HCT116 (cell line): ENCODE measurements at regions not wholly inside any gene's neighbourhood (a gene's known extent, or its start where the extent isn't known, plus 50 kb on each side); places are given as distances from the start of the nearest gene placed in this dataset.

Source experiments
- CEBPB ChIP-seq: IDR thresholded peaks from 2 replicates; pipeline ENCODE4 v1.6.1; 2012; ENCODE audit warnings: low read depth
- EZH2 ChIP-seq: fragments of 200-600 bp; sonication (generic); IDR thresholded peaks from 2 replicates; pipeline ENCODE4 v1.6.1; 2017; ENCODE audit warnings: antibody characterized with exemption, mixed run types
- EZH2phosphoT487 ChIP-seq: fragments of 200-600 bp; IDR thresholded peaks from 2 replicates; pipeline ENCODE4 v1.6.1; 2018; ENCODE audit warnings: antibody characterized with exemption, borderline replicate concordance
- POLR2AphosphoS5 ChIP-seq: IDR thresholded peaks from 2 replicates; pipeline ENCODE4 v1.6.1; 2011; ENCODE audit warnings: mild to moderate bottlenecking, low read depth, low read length, moderate library complexity
- RAD21 ChIP-seq: IDR thresholded peaks from 2 replicates; pipeline ENCODE4 v1.6.1; 2012; ENCODE audit warnings: low read depth, mild to moderate bottlenecking
- SIN3A ChIP-seq: IDR thresholded peaks from 2 replicates; pipeline ENCODE4 v1.6.1; 2012; ENCODE audit warnings: low read depth
- YY1 ChIP-seq: IDR thresholded peaks from 2 replicates; pipeline ENCODE4 v1.6.1; 2011; ENCODE audit warnings: low read length, low read depth, moderate library complexity, mild to moderate bottlenecking; ENCODE audit not compliant: insufficient replicate concordance; ENCODE audit errors: extremely low read depth
- TF ChIP-seq, protein P1 (sequence below): IDR thresholded peaks from 2 replicates; pipeline ENCODE4 v1.6.1; 2012; ENCODE audit warnings: low read depth
- TF ChIP-seq, protein P2 (sequence below), 3 experiments: fragments of 200-600 bp in 1 of 3; sonication (generic) in 1 of 3; IDR thresholded peaks in 2 of 3; conservative IDR thresholded peaks in 1 of 3; 2 replicates each; pipeline ENCODE4 v1.5.1; 2012 to 2017; ENCODE audit warnings: low read depth in 2 of 3, low read length in 2 of 3, antibody characterized with exemption in 1 of 3, borderline replicate concordance in 1 of 3, control low read depth in 1 of 3, mild to moderate bottlenecking in 1 of 3, mixed read lengths in 1 of 3, mixed run types in 1 of 3, moderate library complexity in 1 of 3; ENCODE audit not compliant: insufficient read depth in 1 of 3
- TF ChIP-seq, protein P3 (sequence below): IDR thresholded peaks from 2 replicates; pipeline ENCODE4 v1.6.1; 2011; ENCODE audit warnings: mild to moderate bottlenecking, low read length, moderate library complexity; ENCODE audit not compliant: insufficient replicate concordance; ENCODE audit errors: extremely low read depth
- TF ChIP-seq, protein P4 (sequence below): IDR thresholded peaks from 2 replicates; pipeline ENCODE4 v1.6.1; 2012

DNA sequence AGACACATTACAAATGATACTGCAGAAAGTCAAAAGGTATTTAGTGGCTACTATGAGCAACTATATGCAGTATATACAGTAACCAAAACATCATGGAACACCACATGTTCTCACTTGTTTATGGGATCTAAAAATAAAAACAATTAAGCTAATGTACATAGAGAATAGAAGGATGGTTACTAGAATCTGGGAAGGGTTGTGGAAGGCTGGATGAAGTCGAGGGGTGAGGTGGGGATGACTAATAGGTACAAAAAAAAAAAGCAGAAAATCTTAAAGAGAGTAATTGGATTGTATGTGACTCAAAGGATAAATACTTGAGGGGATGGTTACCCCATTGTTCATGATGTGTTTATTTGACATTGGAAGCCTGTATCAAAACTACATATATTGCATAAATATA lies 848.8 kb upstream of the GBE1 start:
- TF ChIP-seq POLR2AphosphoS5 (no peak), YY1 (no peak), CEBPB (no peak), EZH2phosphoT487 (no peak), EZH2 (no peak), SIN3A (no peak), RAD21 (no peak)
- TF ChIP-seq, protein P1, sequence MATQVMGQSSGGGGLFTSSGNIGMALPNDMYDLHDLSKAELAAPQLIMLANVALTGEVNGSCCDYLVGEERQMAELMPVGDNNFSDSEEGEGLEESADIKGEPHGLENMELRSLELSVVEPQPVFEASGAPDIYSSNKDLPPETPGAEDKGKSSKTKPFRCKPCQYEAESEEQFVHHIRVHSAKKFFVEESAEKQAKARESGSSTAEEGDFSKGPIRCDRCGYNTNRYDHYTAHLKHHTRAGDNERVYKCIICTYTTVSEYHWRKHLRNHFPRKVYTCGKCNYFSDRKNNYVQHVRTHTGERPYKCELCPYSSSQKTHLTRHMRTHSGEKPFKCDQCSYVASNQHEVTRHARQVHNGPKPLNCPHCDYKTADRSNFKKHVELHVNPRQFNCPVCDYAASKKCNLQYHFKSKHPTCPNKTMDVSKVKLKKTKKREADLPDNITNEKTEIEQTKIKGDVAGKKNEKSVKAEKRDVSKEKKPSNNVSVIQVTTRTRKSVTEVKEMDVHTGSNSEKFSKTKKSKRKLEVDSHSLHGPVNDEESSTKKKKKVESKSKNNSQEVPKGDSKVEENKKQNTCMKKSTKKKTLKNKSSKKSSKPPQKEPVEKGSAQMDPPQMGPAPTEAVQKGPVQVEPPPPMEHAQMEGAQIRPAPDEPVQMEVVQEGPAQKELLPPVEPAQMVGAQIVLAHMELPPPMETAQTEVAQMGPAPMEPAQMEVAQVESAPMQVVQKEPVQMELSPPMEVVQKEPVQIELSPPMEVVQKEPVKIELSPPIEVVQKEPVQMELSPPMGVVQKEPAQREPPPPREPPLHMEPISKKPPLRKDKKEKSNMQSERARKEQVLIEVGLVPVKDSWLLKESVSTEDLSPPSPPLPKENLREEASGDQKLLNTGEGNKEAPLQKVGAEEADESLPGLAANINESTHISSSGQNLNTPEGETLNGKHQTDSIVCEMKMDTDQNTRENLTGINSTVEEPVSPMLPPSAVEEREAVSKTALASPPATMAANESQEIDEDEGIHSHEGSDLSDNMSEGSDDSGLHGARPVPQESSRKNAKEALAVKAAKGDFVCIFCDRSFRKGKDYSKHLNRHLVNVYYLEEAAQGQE: no peak
- TF ChIP-seq, protein P2, sequence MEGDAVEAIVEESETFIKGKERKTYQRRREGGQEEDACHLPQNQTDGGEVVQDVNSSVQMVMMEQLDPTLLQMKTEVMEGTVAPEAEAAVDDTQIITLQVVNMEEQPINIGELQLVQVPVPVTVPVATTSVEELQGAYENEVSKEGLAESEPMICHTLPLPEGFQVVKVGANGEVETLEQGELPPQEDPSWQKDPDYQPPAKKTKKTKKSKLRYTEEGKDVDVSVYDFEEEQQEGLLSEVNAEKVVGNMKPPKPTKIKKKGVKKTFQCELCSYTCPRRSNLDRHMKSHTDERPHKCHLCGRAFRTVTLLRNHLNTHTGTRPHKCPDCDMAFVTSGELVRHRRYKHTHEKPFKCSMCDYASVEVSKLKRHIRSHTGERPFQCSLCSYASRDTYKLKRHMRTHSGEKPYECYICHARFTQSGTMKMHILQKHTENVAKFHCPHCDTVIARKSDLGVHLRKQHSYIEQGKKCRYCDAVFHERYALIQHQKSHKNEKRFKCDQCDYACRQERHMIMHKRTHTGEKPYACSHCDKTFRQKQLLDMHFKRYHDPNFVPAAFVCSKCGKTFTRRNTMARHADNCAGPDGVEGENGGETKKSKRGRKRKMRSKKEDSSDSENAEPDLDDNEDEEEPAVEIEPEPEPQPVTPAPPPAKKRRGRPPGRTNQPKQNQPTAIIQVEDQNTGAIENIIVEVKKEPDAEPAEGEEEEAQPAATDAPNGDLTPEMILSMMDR (IDR thresholded peaks at IDR 0.05 in 2 of 3, conservative IDR thresholded peaks at IDR 0.05 in 1 of 3; ENCODE audit: borderline replicate concordance in 1 of 3, insufficient read depth in 1 of 3, low read depth in 2 of 3, low read length in 2 of 3): no peak
- TF ChIP-seq, protein P3, sequence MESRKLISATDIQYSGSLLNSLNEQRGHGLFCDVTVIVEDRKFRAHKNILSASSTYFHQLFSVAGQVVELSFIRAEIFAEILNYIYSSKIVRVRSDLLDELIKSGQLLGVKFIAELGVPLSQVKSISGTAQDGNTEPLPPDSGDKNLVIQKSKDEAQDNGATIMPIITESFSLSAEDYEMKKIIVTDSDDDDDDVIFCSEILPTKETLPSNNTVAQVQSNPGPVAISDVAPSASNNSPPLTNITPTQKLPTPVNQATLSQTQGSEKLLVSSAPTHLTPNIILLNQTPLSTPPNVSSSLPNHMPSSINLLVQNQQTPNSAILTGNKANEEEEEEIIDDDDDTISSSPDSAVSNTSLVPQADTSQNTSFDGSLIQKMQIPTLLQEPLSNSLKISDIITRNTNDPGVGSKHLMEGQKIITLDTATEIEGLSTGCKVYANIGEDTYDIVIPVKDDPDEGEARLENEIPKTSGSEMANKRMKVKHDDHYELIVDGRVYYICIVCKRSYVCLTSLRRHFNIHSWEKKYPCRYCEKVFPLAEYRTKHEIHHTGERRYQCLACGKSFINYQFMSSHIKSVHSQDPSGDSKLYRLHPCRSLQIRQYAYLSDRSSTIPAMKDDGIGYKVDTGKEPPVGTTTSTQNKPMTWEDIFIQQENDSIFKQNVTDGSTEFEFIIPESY: no peak
- TF ChIP-seq, protein P4, sequence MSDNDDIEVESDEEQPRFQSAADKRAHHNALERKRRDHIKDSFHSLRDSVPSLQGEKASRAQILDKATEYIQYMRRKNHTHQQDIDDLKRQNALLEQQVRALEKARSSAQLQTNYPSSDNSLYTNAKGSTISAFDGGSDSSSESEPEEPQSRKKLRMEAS: no peak
